Stimulated activated CD4-positive, alpha-beta T cell treated with anti-CD3 and anti-CD28 coated beads, Interleukin-15, amount 100 ng/mL, for 1 hour (primary cell): ENCODE measurements at regions not wholly inside any gene's neighbourhood (a gene's known extent, or its start where the extent isn't known, plus 50 kb on each side); places are given as distances from the start of the nearest gene placed in this dataset.

Experiments used
- DNase-seq, 2 donors: peaks; one replicate each; pipeline ENCODE4 v3.0.0-alpha.2; 2020; ENCODE audit warnings: low read depth in 1 of 2, low spot score in 1 of 2

DNA sequence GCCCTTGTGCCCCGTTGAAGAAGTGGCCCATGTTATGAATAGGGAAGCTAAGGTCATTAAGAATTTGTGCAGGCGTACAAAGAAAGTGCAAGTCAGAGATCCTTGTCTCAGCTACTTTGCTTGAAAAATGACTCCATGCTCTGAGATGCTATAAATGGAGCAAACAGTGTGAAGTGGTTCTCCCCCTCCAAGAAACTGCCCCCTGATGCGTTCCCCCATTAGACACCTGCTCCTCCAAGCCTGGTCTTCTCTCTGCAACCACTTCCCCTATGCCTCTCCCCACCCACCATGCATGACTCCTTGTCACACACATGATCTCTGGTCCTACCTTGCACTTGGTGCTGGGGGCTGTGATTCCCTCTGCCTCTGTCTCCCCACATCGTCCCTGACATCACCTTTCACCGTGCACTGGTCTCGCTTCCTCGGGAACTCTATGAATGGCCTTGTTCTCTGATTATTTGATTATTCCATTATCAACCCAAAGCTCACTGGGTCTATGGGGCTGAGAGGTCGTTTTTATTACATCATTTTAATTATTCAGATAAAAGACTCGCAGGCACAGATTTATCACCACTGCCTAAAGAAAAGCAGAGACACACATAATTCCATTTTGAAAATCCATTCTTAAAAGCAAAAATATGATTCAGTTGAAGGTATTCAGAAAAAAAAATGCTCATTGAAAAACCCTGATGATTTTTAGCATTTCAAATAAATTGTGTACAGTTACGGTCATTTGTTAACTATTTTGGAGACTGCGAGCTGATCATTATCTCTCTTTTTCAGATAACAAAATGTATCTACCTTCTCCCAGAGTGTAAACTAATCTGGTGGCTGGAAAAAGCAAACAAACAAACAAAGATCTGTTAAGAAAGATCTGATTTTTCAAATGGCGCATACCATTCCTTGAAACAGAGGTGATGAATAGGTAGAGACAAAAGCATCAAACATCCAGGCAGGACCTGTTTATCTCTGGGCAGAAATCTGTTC is 294.9 kb downstream of the SOX11 start:
- no peak for DNase-seq

DNA sequence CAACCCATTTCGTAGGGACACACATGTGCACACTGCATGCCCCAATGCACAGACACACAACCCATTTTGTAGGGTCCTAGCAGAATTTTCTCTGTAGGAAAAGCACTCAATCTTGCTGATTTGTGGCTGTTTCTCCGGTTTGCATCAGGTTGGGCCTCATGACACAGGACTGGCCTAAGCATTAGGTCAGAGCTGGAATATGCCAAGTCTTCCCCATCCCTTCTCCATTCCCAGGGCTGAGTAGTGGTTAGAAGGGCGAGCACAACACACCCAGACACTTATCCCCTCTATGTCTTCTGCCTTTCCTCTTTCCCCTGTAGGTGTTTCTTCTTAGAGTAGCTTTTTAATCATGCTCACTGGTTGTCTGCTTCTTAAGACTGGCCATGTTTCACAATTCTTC is 295.9 kb downstream of the SOX11 start:
- DNase-seq = no peak

DNA sequence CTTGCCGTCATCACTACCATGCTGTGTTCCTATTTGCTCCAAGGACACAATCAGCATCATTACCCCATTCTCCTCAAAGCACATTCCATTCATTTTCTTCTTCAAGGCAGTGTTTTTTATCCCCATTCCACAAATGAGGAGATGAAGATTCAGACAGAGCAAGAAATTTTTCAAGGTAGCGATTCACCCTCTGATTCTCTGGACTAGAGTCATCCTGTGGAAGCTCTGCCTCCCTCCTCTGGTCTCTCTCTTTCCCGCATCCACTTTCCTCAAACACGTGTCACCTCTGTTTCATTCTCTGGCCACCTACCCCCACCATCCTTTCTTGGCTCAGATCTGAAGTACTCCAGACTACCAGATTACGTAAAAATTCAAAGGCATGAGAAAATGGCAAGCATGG is 297.9 kb downstream of the SOX11 start:
- DNase-seq = no peak

DNA sequence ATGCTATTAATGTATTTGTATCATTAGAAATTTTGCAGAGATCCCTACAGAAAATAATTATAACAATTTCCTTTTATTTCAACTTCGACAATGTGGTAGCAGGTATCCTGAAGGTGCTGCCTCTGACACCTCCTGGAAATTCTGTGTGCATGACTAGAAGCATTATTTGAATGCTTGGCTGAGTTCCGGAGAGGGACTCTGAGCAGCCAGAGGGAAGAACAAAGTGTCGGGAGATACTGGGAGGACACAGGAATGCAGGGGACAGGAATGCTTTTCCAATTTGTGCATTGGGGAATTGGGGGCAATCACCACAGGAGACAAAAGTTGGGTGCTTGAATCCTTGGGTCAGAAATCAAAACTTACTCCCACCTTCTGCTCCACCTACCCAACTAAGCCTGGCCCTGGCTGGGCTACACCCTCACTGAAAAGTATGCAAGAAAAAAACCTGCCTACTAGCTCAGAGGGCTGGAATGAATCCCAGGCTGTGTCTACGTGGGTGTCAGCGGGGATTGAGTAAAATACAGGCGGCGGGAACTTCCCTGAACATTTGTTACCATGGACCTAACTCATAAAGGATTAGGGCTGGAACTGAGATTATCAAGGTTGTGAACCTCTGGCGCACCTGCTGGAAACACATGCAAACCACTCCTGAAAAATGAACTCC is 299.3 kb downstream of the SOX11 start:
- no peak for DNase-seq

DNA sequence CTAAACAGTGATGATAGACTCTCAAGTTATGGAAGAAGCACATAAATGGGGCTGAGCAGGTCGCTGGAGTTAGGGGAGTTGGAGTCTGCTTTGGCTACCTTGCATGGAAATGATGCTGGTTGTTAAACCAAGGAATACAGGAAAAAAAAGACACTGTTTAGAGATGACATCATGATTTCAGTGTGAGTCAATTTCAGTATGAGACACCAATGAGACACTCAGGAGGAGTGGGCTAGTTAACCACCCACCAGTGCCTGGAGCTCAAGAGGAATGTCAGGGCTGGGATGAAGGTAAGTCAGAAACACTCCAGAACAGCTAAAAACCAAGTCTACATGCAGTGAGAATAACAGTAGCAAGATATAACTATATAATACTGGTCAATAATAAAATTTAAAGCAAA is 303.6 kb downstream of the SOX11 start:
- DNase-seq = no peak

DNA sequence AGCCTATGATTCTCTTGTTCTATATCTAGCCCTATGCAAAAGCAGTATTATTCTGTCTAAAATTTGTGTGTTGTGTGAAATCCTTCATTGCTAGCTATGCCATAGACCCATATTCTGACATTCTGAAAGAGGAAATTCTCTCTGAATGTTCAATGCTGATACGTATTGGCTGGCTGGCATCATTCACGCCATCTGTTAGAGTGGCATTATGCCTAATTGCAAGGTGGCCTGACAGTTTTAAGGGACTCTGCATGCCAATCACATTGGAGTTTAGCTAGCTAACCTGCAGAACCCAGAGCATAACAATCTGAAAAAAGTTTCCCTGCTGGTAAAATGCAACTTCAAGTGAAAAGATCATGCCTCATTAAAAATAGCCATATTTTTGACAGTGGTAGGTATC is 316.0 kb downstream of the SOX11 start:
- DNase-seq = no peak

DNA sequence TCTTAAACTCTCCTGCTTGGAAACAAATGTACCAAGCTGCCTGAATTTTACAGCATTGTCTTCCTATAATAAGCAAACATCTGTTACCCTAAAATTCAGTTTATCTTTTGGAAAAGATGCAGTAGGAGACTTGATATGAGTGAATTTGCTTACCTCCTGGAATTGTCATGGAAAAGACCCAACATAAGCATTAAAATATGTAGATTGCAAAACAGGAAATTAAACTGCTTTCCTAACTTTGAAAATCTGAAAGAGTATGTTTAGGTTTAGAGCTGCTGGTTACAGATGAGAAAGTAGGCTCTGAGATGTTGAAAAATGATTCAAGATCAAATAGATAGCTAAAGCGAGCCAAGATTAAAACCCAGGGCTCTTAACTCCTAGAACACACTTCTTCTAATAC is 316.5 kb downstream of the SOX11 start:
- DNase-seq = no peak

DNA sequence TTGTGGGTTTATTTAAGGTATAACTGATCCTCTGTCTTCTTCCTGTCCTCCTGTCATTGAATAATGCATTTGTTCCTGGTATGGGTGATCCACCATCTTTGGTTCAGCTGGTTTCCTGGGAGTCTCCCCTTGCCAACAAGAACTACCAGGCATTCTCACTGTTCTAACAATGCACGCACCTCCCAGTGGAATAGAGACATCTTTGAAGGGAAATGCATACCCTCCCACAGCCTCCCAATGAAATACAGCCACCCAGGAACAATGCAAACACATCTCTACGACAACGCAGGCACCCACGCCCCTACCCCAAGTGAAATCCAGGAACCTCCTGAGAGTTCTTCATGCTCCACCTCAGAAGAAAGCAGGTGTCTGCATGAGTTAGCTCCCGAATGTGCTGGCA is 318.0 kb downstream of the SOX11 start:
- no peak for DNase-seq

DNA sequence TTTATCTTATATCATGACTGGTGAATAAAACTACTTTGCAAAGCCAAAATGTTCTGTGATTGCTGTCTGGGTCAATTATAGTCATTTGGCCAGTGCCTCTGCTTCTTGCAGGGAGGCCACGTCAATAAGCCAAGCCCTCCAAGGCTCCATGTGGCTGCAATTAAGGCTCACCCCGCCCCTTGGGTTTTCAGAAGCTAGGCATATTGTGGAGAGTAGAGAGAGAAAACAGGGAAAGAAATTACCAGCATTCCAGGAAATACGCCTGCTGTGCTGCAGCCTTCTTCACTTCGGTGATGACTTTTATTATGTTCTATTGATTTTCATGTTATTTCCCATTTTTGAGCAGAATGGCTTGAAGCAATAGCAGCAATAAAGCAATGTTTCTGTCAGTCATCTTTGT is 319.7 kb downstream of the SOX11 start:
- no peak for DNase-seq

DNA sequence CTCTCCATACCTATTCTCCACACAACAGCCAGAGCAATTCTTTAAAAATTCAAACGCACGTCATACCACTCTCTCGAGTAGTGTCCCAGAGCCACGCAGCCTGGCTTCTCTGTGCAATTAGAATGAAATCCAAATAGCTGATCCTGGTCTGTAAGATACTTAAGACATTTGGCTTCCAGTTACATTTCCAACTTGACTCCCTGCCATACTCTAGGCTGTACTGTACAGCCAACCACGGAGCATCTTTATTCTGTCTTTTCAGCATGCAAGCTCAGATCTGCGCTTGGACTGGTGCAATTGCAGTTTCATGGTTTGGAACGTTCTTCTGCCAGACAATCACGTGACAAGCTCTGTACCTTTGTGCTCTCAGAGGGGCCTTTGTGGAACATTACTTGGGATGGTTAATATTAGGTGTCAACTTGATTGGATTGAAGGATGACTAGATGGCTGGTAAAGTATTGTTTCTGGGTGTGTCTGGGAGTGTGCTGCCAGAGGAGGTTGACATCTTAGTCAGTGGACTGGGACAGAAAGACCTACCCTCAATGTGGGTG is 325.6 kb downstream of the SOX11 start:
- no peak for DNase-seq

DNA sequence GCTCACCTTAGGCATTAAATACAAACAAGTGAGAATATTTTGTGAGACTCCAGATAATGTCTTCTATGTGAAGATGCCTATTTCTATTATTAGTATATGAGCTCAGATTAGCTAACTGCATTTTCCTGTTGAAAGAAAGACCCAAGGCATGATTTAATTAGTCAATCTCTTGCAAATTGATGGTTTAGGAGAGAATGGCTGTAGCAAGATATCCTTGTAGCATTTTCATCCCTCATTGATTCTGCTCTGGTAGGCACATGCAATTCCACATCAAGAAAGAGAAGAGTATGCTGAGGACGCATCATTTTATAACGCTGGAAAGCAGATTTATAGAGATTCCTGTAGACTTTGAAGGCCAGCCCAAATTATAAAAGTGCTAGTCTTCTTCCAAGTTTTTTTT is 332.0 kb downstream of the SOX11 start:
- DNase-seq = no peak

DNA sequence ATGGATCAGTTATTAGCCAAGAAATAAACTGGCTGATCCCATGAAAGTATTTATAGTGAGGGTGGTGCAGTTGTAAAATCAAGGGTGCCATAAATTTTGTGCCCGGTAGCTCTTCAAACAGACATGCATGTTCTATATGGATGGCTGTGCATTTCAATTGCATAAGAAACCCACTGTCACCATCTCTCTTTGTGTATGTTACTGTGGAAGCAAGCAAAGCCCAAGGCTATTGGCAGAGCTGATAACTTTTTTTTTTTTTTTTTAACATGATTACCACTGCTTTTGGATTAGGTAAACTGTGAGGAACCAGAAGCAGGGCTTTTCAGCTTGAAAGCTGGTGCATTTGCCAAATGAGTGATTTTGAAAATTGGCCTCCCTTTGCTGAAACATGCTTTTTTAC is 332.6 kb downstream of the SOX11 start:
- DNase-seq = no peak

DNA sequence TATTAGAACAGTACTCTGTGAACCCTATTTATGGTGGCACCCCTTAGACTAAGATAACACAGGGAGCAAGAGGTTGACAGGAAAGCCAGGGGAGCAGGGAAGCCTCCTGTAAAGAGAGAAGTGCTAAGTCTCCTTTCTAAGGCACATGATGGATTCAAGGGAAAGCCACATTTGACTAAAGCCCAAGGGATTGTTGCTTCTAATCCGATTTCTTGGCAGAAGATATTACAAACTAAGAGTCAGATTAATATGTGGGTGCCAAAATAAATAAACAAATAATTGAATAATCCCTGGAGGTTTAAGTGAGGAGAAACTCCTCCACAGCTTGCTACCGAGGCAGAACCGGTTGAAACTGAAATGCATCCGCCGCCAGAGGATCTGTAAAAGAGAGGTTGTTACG is 333.2 kb downstream of the SOX11 start:
- DNase-seq = no peak

DNA sequence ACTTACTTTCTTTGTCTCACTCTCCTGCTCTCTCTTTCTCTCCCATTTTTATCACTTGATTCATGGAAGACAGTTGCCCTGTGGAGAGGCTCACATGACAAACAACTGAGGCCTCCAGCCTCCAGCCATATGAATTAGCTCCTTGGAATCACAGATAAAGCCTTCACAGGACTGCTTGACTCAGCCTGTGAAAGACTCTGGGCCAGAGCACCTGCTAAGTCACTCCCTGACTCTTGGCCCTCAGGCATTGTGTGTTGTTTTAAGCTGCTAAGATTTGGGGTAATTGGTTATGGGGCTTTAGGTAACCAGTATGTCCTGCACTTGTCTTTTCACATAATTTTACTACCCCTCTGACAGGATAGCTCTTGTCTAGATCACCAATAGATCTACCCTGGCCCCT is 334.9 kb downstream of the SOX11 start:
- DNase-seq = no peak

DNA sequence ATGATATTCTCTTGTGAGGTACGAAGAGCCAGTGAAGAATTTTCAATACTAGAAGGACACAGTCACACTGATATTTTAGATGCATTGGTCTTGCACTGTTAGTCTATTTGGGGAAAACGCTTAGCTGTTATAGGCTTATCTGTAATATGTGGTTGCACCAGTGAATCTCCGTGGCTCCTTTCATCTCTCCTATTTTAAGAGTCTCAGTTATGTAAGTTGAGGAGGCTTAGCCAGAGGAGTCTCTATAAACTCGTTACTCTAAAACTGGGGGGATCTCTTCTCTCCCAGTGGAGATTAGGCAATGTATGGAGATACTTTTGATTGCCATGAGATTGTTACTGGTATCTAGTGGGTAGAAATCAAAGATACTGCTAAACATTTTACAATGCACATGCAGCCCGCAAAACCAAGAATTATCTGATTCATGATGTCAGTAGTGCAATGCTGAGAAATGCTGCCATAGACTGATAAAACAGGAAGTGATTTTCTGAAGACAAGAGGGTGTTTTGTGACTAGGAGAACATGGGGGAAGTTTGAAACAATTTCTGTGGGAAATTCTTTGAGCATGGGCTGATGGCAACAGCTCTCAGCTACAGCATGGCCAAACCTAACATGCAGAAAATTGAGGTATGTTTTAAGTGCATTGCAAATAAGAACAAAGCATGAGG is 339.1 kb downstream of the SOX11 start:
- DNase-seq = no peak

DNA sequence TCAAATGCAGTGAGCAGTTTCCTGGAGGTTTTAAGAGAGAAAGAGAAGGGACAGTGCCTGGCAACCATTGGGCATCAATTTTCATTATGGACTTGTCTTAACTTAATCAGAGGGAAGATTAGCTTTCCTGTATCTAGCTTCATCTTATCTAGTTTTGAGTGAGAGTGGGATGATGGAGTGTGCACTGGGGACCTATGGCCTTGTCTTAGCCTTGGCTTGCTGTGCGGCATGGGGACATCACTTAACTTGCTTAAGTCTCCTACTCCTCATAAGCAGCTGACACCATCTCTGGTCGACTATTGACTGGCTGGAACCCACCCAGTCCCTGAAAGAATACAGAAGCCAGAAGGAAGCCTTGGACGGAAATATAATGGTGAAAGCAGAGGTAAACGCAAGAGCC is 344.0 kb downstream of the SOX11 start:
- DNase-seq = no peak

DNA sequence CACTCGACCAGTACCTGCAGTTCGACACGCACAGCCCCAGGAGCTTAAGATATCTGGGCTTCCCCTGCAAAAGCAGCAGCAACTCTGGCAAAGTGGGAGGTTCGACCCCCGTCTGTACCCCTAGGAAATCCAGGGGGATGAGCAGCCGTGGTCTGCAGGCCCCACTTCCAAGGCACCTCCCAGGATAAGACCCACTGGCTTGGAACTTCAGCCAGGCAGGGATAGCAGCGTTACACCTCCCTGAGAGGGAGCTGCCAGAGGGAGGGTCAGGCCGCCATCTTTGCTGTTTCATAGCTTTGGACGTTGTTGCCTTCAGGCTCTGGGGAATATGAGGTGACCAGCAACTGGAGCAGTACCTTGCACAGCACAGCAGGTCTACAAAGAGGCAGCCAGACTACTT is 351.1 kb downstream of the SOX11 start:
- no peak for DNase-seq

DNA sequence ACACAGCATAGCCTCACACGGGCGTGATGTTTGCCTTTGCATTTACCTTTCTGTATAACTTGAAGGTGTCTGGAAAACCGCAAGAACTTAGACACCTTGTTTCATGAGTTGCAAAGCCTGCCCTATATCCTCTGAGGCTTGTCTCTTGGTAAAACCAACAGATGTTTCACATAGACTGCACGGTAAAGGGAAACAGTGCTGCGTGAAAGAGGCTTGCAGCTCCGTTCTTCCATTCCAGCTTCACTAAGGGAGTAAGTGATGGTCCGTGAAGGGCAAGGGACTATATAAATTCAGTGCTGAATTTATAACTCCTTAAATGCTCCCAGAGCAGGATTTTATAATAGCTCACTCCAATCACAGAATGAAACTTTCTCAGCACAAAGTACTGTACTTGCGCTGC is 360.5 kb downstream of the SOX11 start:
- DNase-seq = no peak

DNA sequence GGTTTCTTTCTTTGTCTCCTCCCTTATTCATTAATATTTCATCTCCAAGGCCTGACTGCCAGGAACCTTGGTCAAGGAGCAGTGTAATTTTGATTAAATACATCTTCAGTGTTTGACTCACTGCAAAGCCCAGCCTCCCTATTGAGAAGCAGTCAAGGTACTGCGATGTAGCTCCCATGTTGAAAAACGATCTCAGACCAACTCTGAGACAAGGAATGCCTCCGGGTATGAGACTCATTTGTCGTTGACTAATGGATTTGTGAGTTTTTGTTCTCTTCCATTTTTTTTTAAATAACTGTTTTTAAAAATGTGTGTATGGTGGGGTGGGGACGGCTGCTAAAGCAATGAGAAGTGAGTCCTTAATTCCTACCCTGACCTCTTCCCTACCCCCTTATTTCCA is 361.6 kb downstream of the SOX11 start:
- no peak for DNase-seq

DNA sequence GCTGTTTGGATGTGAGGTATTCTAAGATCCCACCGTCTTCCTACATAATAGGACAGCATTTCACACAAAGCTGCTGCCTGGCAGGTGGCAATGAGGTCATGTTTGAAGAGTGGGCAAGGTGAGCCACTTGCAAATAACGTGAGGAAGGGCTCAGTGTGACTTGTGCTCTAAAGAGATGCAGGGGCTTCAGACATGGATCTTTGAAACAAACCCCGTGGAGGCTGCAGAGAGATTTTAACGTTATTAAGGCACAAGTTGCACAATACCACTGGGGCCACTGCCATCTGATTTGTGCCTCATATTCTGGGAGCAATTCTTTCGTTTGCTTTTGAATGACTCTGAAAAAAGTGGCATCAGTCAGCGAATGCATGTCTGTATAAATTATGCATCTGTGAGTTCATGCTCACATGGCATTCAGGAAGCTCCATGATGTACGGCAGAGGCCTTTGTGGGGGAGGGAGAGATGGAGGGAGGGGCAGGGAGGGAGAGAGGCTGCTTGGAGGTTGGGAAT is 362.0 kb downstream of the SOX11 start:
- DNase-seq = no peak

DNA sequence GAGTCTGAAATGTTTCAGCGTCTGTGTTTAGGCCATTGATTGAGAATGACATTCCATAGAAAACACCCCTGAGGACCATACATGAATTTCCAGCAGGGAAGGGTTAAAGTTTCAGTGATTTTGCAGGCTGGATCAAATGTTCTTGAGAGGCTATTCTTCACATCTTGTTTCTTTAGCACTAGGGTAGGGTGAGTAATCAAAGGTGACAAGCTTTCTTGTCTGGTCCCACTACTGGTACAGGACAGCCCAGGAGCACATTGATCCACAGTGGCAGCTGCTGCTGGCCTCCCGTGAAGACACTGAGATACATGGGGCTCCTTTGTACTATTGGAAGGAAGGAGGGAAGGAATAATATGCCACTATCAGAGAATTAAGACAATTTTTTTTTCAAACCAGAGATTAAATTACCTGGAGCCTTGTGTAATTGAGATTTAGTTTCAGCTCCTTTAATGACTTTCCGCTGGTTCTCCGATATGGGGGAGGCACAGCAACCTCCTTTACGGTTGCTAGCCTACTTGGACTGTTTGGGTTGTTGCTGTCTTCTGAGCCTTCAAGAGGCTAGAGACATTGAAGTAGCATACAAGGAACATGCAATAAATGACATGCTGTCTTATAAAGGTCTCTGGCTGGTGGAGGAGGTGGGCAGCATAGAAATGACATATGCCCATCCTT is 368.9 kb downstream of the SOX11 start:
- DNase-seq = no peak
